ENCODE measurements at regions not wholly inside any gene's neighbourhood (a gene's known extent, or its start where the extent isn't known, plus 50 kb on each side); places are given as distances from the start of the nearest gene placed in this dataset.

DNA sequence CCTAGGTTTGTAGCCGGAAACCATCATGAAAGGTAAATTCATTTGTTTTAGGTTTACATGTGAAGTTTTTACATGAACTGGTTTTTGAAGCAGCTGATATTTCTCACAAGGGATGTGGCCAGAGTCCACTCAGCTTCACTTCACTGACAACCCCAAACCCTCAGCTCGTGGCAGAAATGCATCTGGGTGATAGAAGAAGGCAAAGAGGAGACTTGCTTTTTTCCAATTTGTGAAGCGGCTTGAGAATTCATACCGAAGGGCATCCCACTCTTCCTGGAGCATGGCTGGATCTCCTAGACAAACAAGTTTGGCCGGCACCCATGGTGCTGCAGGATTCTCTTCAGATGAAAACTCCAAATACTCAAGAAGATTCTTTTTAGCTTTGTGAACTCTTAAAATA, 392.8 kb upstream of the CNR1 start:
- Histone ChIP-seq H3K27me3 (no peaks in the 10 kb centered on the region), H3K4me1 (peaks cover 0 to 8% (median 0%) of the 10 kb centered on the region in 12 donors), H3K9me3 (no peaks in the 10 kb centered on the region), H3K36me3 (no peaks in the 10 kb centered on the region), H3K4me3 (no peak overlapping the region), H3K27ac (no peak overlapping the region)
- no peak for DNase-seq
- WGBS, 4 donors, result 56 to 81% (median 71%) methylated on average over 5 of the region's 5 CpGs
- ATAC-seq, result no peak
- intact Hi-C loops (cut with DNase I), result no loop called here
- no peak for TF ChIP-seq CTCF (IDR thresholded peaks at IDR 0.05)

- H3K36me3 ChIP-seq, result no peaks in the 10 kb centered on the region
- ATAC-seq (no peak), DNase-seq (no peak)
- intact Hi-C loops (cut with DNase I), result no loop called here
- H3K4me1 ChIP-seq, result peaks cover 0 to 4% (median 0%) of the 10 kb centered on the region in 12 donors
- no peaks in the 10 kb centered on the region for H3K9me3 ChIP-seq
- no peak for TF ChIP-seq POLR2A (IDR thresholded peaks at IDR 0.05)
- no peak for TF ChIP-seq CTCF (IDR thresholded peaks at IDR 0.05)
- no peak overlapping the region for H3K4me3 ChIP-seq
- 27 to 79% (median 64%) methylated on average over 3 to 4 of the region's 4 CpGs for WGBS, 4 donors
- H3K27ac ChIP-seq, result no peak overlapping the region
- peaks cover 0 to 5% (median 0%) of the 10 kb centered on the region in 9 donors for H3K27me3 ChIP-seq
These were observed 390.5 kb upstream of the CNR1 start for GRCh38 chr6:88556663-88557062.

GRCh38 chr6:88548891-88549505, 382.9 kb upstream of the CNR1 start:
- intact Hi-C loops (cut with DNase I), result no loop called here
- Histone ChIP-seq H3K27me3 (peaks cover 0 to 5% (median 0%) of the 10 kb centered on the region in 9 donors), H3K36me3 (no peaks in the 10 kb centered on the region), H3K9me3 (no peaks in the 10 kb centered on the region), H3K4me3 (no peak overlapping the region), H3K27ac (no peak overlapping the region), H3K4me1 (no peaks in the 10 kb centered on the region)
- DNase-seq (no peak), ATAC-seq (no peak)
- 84 to 92% (median 89%) methylated on average over 5 of the region's 5 CpGs for WGBS, 4 donors
- TF ChIP-seq POLR2A (IDR thresholded peaks at IDR 0.05) (no peak), CTCF (IDR thresholded peaks at IDR 0.05) (no peak)

DNA sequence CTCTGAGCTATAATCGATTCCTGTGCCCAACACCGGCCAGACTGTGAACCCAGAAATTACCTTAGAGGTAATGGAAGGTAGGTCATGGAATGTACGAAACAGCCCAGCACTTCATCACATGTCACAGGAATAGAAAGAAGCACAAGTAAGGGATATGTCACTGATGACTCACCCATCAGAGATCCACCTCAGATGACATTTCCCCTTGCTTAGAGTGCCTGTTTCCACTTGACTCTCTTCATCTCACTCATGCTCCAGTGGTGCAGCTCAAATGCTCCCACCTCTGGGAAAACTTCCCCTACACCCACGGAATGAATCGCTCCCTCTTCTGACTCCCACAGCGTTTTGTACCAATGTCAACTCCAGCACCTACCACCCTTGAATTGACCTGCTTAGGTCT, 381.6 kb upstream of the CNR1 start:
- DNase-seq (no peak), ATAC-seq (no peak)
- H3K9me3 ChIP-seq, result no peaks in the 10 kb centered on the region
- intact Hi-C loops (cut with DNase I), result no loop called here
- no peak overlapping the region for H3K27ac ChIP-seq
- no peak for TF ChIP-seq CTCF (IDR thresholded peaks at IDR 0.05)
- TF ChIP-seq POLR2A (IDR thresholded peaks at IDR 0.05), result no peak
- no peak overlapping the region for H3K4me3 ChIP-seq
- H3K4me1 ChIP-seq, result no peaks in the 10 kb centered on the region
- WGBS, 4 donors, result 79 to 91% (median 89%) methylated on average over 6 of the region's 6 CpGs
- no peaks in the 10 kb centered on the region for H3K36me3 ChIP-seq
- no peaks in the 10 kb centered on the region for H3K27me3 ChIP-seq
